Karpas-422 (cell line): ENCODE measurements at regions not wholly inside any gene's neighbourhood (a gene's known extent, or its start where the extent isn't known, plus 50 kb on each side); places are given as distances from the start of the nearest gene placed in this dataset.

Experiments used
- DNase-seq: peaks from one replicate; pipeline ENCODE4 v3.0.0-alpha.2; 2015
- H2AFZ ChIP-seq: fragments of 200-600 bp; sonication (generic); 2 replicates; pipeline ENCODE4 v1.6.1; 2014; ENCODE audit warnings: antibody characterized with exemption, low read length, mixed read lengths
- H3K27ac ChIP-seq: fragments of 200-600 bp; sonication (generic); 2 replicates; pipeline ENCODE4 v1.5.1; 2014; ENCODE audit warnings: mild to moderate bottlenecking, low read length, moderate library complexity
- H3K27me3 ChIP-seq: fragments of 200-600 bp; sonication (generic); 2 replicates; pipeline ENCODE4 v1.6.1; 2014; ENCODE audit warnings: low read length, mixed read lengths
- H3K36me3 ChIP-seq: fragments of 200-600 bp; sonication (generic); 2 replicates; pipeline ENCODE4 v1.6.1; 2014; ENCODE audit warnings: low read length, mixed read lengths; ENCODE audit not compliant: insufficient read depth
- H3K4me1 ChIP-seq: fragments of 200-600 bp; sonication (generic); 2 replicates; pipeline ENCODE4 v1.6.1; 2014; ENCODE audit warnings: mild to moderate bottlenecking, low read length, mixed read lengths
- H3K4me2 ChIP-seq: fragments of 200-600 bp; sonication (generic); 2 replicates; pipeline ENCODE4 v1.6.1; 2014; ENCODE audit warnings: low read length, low read depth, mild to moderate bottlenecking; ENCODE audit not compliant: poor library complexity, severe bottlenecking
- H3K4me3 ChIP-seq: fragments of 200-600 bp; sonication (generic); 2 replicates; pipeline ENCODE4 v1.5.1; 2014; ENCODE audit warnings: mild to moderate bottlenecking, antibody characterized with exemption, low read length, mixed read lengths
- H3K79me2 ChIP-seq: fragments of 200-600 bp; sonication (generic); 2 replicates; pipeline ENCODE4 v1.6.1; 2014; ENCODE audit warnings: mild to moderate bottlenecking, low read length, mixed read lengths
- H3K9ac ChIP-seq: fragments of 200-600 bp; sonication (generic); 2 replicates; pipeline ENCODE4 v1.6.0; 2014; ENCODE audit warnings: low read length
- H3K9me2 ChIP-seq: fragments of 200-600 bp; sonication (generic), shearing (Covaris generic); replicated peaks from 2 replicates; pipeline ENCODE4 v1.6.0; 2014; ENCODE audit warnings: mild to moderate bottlenecking, low read length, moderate library complexity; ENCODE audit not compliant: insufficient read depth
- H3K9me3 ChIP-seq: fragments of 300-700, 200-600 bp; sonication (generic); 2 replicates; pipeline ENCODE4 v1.6.1; 2014; ENCODE audit warnings: low read length, mixed read lengths
- H4K20me1 ChIP-seq: fragments of 200-600 bp; sonication (generic); 2 replicates; pipeline ENCODE4 v1.6.1; 2014; ENCODE audit warnings: mild to moderate bottlenecking, antibody characterized with exemption, low read length, low read depth; ENCODE audit not compliant: insufficient read depth

DNA sequence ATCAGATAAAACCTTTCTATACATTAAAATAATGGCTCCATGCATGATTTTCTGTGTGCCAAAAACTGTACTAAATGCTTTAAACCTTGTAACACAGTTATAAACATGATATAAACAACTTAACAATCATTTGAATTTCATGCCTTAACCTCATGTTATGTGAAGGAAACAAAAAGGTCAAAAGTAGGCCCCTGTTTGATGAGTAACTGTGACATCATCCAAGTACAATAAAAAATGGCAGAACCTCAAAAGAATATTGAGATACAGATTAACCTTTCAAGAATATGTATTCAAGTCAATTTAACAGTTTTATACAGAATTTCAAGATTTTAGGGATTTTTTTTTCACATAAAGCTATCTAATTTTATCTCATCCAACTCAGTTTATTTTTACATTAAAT lies 310.7 kb upstream of the DCN start:
- H2AFZ ChIP-seq: no peak overlapping the region
- H3K79me2 ChIP-seq: no peaks in the 10 kb centered on the region
- no peaks in the 10 kb centered on the region for H3K4me1 ChIP-seq
- H3K9me2 ChIP-seq: no peaks in the 10 kb centered on the region
- H3K4me2 ChIP-seq: no peak overlapping the region
- no peak overlapping the region for H3K27ac ChIP-seq
- H3K4me3 ChIP-seq: no peak overlapping the region
- H3K9me3 ChIP-seq: no peaks in the 10 kb centered on the region
- no peak overlapping the region for H3K9ac ChIP-seq
- H4K20me1 ChIP-seq: no peaks in the 10 kb centered on the region
- no peaks in the 10 kb centered on the region for H3K36me3 ChIP-seq
- no peaks in the 10 kb centered on the region for H3K27me3 ChIP-seq
- DNase-seq: no peak

DNA sequence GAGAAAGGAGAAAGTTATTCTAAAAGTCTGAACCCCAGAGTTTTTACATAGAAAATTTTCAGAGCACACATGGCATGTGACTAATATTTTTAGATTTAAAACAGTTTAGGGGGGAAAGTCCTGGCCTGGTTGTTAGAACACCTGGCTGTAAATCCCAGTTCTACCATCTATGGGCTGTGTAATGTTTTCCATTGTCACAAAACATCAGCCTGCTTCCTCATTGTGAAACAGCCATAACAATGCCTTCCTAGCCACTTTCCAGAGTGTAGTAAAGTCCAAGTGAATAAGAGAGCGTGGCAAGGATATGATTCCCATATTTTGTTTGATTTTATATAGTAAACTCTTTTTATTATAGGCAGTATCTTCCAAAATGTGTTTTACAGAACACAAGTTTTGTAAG lies 310.0 kb upstream of the DCN start:
- Histone ChIP-seq H3K9me2 (no peaks in the 10 kb centered on the region), H3K79me2 (no peaks in the 10 kb centered on the region), H3K36me3 (no peaks in the 10 kb centered on the region), H3K27ac (no peak overlapping the region), H3K9ac (no peak overlapping the region), H3K4me1 (no peaks in the 10 kb centered on the region), H3K4me3 (no peak overlapping the region), H3K4me2 (no peak overlapping the region), H4K20me1 (no peaks in the 10 kb centered on the region), H3K27me3 (no peaks in the 10 kb centered on the region), H2AFZ (no peak overlapping the region), H3K9me3 (no peaks in the 10 kb centered on the region)
- no peak for DNase-seq

DNA sequence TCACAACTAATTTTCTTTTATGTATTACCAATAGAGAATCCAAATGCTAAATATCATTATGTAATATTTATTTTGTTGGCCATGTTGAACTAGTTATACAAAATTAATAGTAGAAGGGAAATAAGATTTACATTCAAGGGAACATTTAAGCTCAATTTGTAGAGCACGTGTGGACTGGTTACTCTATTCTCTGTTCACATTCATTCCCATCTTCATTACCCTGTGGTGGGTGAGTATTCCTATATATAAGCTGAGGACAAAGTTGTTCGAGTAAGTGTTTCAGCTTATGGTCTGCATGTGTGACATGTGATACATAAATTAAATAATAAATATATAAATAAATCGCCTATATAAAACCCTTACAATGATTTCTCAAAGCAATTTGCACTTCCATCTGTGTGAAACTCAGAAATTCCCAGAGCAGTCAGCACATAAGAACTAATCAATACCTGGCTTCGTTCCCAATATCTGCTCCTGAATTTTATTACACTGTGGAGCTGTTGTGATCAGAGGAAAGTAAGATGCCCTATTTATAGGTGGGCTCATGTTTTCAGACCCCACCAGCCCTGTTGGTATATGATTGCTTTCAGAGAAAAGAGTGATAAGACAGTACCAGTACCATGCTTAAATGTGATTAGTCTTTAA lies 308.2 kb upstream of the DCN start:
- H2AFZ ChIP-seq: no peak overlapping the region
- H3K4me1 ChIP-seq: no peaks in the 10 kb centered on the region
- H4K20me1 ChIP-seq: no peaks in the 10 kb centered on the region
- H3K27ac ChIP-seq: no peak overlapping the region
- H3K36me3 ChIP-seq: no peaks in the 10 kb centered on the region
- no peak overlapping the region for H3K4me3 ChIP-seq
- no peak for DNase-seq
- H3K9me3 ChIP-seq: no peaks in the 10 kb centered on the region
- no peak overlapping the region for H3K9ac ChIP-seq
- no peaks in the 10 kb centered on the region for H3K79me2 ChIP-seq
- H3K27me3 ChIP-seq: no peaks in the 10 kb centered on the region
- H3K4me2 ChIP-seq: no peak overlapping the region
- no peaks in the 10 kb centered on the region for H3K9me2 ChIP-seq

DNA sequence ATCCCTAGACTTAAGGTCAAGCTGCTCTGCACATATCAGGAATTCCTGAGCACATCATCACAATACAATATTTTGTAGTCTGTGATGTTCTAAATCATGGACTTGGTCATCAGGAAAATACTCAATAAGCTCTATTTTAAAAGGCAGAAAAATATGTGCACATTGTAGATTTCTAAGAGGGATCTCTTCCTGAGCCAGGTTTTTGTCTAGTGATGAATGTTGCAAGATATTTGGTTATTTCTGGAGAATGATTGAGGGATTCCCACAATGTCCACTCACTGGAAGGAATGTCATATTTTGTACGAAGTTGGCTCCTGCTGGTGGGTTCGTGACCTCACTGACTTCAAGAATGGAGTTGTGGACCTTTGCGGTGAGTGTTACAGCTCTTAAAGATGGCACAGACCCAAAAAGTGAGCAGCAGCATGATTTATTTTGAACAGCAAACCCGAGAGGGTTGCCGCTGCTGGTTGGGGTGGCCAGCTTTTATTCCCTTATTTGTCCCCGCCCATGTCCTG lies 300.9 kb upstream of the DCN start:
- Histone ChIP-seq H3K4me3 (no peak overlapping the region), H2AFZ (no peak overlapping the region), H4K20me1 (no peaks in the 10 kb centered on the region), H3K4me1 (no peaks in the 10 kb centered on the region), H3K4me2 (no peak overlapping the region), H3K36me3 (no peaks in the 10 kb centered on the region), H3K79me2 (no peaks in the 10 kb centered on the region), H3K9ac (no peak overlapping the region), H3K27ac (no peak overlapping the region), H3K9me3 (peaks cover 4% of the 10 kb centered on the region; the same call in 1 of the 2 replicates), H3K9me2 (no peaks in the 10 kb centered on the region), H3K27me3 (no peaks in the 10 kb centered on the region)
- no peak for DNase-seq

DNA sequence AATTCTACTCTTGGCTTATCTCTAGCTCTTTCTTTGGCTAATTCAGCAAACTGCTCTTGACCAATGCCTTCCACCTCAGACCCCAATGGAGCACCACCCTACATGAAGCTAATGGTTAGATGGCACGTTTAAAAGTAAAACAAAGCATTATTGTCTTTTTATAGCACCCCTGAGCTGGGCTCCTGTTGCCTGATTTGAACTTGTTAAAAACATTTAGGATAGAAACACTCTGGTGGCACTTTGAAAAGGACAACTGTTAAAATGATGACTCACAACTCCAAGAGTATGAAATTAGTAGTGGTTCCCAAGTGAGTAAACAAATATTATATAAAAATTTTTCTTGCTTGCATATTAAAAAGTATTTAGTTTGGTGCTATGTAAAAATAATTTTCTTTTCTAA lies 299.6 kb upstream of the DCN start:
- no peaks in the 10 kb centered on the region for H3K79me2 ChIP-seq
- peaks cover 4% of the 10 kb centered on the region; the same call in 1 of the 2 replicates for H3K9me3 ChIP-seq
- no peaks in the 10 kb centered on the region for H4K20me1 ChIP-seq
- no peak overlapping the region for H3K9ac ChIP-seq
- H3K27me3 ChIP-seq: no peaks in the 10 kb centered on the region
- no peak for DNase-seq
- H3K36me3 ChIP-seq: no peaks in the 10 kb centered on the region
- no peak overlapping the region for H2AFZ ChIP-seq
- no peaks in the 10 kb centered on the region for H3K9me2 ChIP-seq
- no peak overlapping the region for H3K4me2 ChIP-seq
- no peaks in the 10 kb centered on the region for H3K4me1 ChIP-seq
- no peak overlapping the region for H3K27ac ChIP-seq
- no peak overlapping the region for H3K4me3 ChIP-seq

DNA sequence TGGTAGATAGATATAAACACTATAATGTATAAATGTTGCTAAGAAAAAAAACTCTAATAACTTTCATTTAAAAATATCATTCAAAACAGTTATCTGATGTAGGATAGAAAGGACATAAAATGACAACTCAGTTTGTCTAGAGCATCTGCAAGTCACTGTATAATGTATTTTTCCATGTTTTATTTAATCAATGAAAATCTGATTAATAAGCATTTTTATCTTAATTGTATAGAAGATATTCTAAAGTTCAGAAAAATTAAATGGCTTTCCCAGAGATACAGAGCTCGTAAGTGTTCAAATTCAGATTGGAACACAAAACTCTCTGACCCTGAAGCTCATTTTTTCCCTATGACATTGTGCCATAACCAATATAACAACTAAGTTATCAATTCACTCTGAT lies 295.9 kb upstream of the DCN start:
- no peaks in the 10 kb centered on the region for H3K36me3 ChIP-seq
- H3K4me2 ChIP-seq: no peak overlapping the region
- H3K9me3 ChIP-seq: peaks cover 2% of the 10 kb centered on the region; the same call in 1 of the 2 replicates
- no peaks in the 10 kb centered on the region for H3K27me3 ChIP-seq
- H2AFZ ChIP-seq: no peak overlapping the region
- no peak overlapping the region for H3K27ac ChIP-seq
- H3K79me2 ChIP-seq: no peaks in the 10 kb centered on the region
- no peaks in the 10 kb centered on the region for H4K20me1 ChIP-seq
- H3K9me2 ChIP-seq: no peaks in the 10 kb centered on the region
- no peaks in the 10 kb centered on the region for H3K4me1 ChIP-seq
- DNase-seq: no peak
- no peak overlapping the region for H3K4me3 ChIP-seq
- H3K9ac ChIP-seq: no peak overlapping the region

DNA sequence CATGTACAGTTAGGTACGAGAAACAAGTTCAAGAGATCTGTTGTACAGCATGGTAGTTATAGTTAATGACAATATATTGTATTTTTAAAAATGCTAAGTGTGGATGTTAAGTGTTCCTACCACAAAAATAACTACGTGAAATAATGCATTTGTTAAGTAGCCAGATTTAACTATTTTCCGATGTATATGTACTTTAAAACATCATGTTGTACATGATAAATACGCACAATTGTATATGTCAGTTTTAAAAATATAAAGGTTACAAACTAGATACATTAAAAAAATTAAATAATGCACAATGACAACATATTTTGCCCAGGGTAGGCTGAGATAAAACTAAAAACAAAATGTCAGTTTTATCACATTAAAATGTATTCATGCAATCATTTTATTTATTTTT lies 285.1 kb upstream of the DCN start:
- Histone ChIP-seq H3K9ac (no peak overlapping the region), H3K27me3 (no peaks in the 10 kb centered on the region), H3K4me1 (no peaks in the 10 kb centered on the region), H3K4me2 (no peak overlapping the region), H3K79me2 (no peaks in the 10 kb centered on the region), H3K9me3 (no peaks in the 10 kb centered on the region), H4K20me1 (no peaks in the 10 kb centered on the region), H3K36me3 (no peaks in the 10 kb centered on the region), H3K4me3 (no peak overlapping the region), H3K9me2 (no peaks in the 10 kb centered on the region), H3K27ac (no peak overlapping the region), H2AFZ (no peak overlapping the region)
- DNase-seq: no peak

DNA sequence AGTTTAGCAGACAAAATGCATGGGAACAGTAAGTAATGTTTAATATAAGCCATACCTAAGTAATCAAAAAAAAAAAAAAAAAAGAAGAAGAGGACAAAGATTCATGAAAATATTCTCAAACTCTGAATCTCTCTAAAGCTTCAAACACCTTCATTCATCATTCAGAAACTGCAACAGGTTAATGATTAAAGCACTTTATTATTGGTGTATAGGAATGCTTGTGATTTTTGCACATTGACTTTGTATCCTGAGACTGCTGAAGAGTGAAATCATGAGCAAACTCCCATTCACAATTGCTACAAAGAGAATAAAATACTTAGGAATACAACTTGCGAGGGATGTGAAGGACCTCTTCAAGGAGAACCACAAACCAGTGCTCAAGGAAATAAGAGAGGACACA lies 278.4 kb upstream of the DCN start:
- H3K9me2 ChIP-seq: 0 out of 2 replicates have a peak, but pooled peaks cover 3% of the 10 kb centered on the region

More for the DNA sequence above, 278.4 kb upstream of the DCN start:
- Histone ChIP-seq H3K4me1 (no peaks in the 10 kb centered on the region), H2AFZ (no peak overlapping the region), H3K9ac (no peak overlapping the region), H3K9me3 (no peaks in the 10 kb centered on the region), H4K20me1 (no peaks in the 10 kb centered on the region), H3K4me2 (no peak overlapping the region), H3K27ac (no peak overlapping the region), H3K79me2 (no peaks in the 10 kb centered on the region), H3K36me3 (no peaks in the 10 kb centered on the region), H3K4me3 (no peak overlapping the region), H3K27me3 (no peaks in the 10 kb centered on the region)
- no peak for DNase-seq
